Lower leg skin (tissue), 4 donors: ENCODE measurements at regions not wholly inside any gene's neighbourhood (a gene's known extent, or its start where the extent isn't known, plus 50 kb on each side); places are given as distances from the start of the nearest gene placed in this dataset.
"Not testable (repeated sequence)": the region's sequence is repeated elsewhere in the genome, so short reads cannot be mapped to it uniquely, and the experiment has no call there.

Source experiments
- DNase-seq, 2 donors: peaks; one replicate each; pipeline ENCODE4 v3.0.0-alpha.2; 2019; ENCODE audit warnings: low spot score in 2 of 2
- H3K4me3 ChIP-seq: fragments of 200-600 bp; sonication (generic); 2 replicates; pipeline ENCODE4 v1.5.1; 2017; ENCODE audit warnings: mild to moderate bottlenecking, low read depth; ENCODE audit not compliant: poor library complexity, severe bottlenecking
- POLR2A ChIP-seq, 2 donors: fragments of 450-650 bp; IDR thresholded peaks; one replicate each; pipeline ENCODE4 v1.6.1; 2016 to 2017; ENCODE audit warnings: antibody characterized with exemption in 2 of 2, mild to moderate bottlenecking in 1 of 2, moderate library complexity in 1 of 2
- WGBS, 2 donors: methylation state at CpG; one replicate each; pipeline ENCODE4 v1.1.5; 2018; 5-methylcytosine and 5-hydroxymethylcytosine counted together
- intact Hi-C: fragments of 100-400 bp; cut with DNase I; formaldehyde crosslinking; loops from one replicate; pipeline ENCODE4 v1.15.0; 2023; ENCODE audit warnings: low total_unique reads
- TF ChIP-seq, protein P1 (sequence below), 3 donors: fragments of 450-650 bp; IDR thresholded peaks; one replicate each; pipeline ENCODE4 v1.5.1; 2016; ENCODE audit warnings: antibody characterized with exemption in 3 of 3, mild to moderate bottlenecking in 3 of 3, moderate library complexity in 2 of 3

DNA sequence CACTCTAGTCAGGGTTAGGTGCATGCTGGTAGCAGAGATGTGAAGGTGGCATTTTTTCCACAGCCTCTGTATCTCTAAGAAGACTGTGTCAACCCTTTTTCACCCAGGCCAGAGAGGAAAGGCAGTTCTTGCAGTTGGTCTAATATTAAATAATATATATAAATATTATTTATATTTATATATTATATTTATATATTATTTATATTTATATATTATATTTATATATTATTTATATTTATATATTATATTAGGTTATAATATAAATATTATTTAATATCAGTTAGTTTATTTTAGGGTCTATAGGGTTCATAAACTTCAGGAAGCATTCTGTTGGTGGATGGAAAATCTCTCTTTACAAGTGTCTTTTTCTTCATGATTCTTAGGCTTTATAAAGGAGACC, 218.6 kb upstream of the DMRTA1 start:
- intact Hi-C loops: no loop called here
- no peak overlapping the region for H3K4me3 ChIP-seq
- DNase-seq: no peak
- TF ChIP-seq, protein P1, sequence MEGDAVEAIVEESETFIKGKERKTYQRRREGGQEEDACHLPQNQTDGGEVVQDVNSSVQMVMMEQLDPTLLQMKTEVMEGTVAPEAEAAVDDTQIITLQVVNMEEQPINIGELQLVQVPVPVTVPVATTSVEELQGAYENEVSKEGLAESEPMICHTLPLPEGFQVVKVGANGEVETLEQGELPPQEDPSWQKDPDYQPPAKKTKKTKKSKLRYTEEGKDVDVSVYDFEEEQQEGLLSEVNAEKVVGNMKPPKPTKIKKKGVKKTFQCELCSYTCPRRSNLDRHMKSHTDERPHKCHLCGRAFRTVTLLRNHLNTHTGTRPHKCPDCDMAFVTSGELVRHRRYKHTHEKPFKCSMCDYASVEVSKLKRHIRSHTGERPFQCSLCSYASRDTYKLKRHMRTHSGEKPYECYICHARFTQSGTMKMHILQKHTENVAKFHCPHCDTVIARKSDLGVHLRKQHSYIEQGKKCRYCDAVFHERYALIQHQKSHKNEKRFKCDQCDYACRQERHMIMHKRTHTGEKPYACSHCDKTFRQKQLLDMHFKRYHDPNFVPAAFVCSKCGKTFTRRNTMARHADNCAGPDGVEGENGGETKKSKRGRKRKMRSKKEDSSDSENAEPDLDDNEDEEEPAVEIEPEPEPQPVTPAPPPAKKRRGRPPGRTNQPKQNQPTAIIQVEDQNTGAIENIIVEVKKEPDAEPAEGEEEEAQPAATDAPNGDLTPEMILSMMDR (IDR thresholded peaks at IDR 0.05): no peak
- no peak for TF ChIP-seq POLR2A (IDR thresholded peaks at IDR 0.05)

DNA sequence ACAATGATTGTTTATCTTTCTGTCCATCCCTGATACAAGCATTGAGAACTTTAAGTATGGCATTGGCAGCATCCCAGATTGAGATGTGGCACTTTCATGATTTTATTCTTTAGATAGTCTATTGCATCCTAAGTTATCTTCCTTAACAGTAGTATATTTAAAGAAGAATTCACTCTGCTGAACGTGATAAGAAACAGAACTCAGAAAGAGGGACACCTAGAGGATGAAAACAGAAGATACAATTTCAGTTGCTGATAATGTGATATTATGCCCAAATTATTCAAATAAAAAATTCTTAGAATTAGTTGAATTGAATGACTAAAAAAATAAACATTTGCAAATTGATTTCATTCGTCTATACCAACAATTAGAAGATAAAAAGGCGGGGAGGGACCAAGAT, 218.1 kb upstream of the DMRTA1 start:
- WGBS, 2 donors: 44 to 48% methylated on average over 3 of the region's 3 CpGs
- intact Hi-C loops: no loop called here
- DNase-seq: no peak
- TF ChIP-seq POLR2A (IDR thresholded peaks at IDR 0.05): no peak
- TF ChIP-seq, protein P1 (IDR thresholded peaks at IDR 0.05): no peak
- no peak overlapping the region for H3K4me3 ChIP-seq

- H3K4me3 ChIP-seq: no peak overlapping the region
- WGBS, 2 donors: 84 to 90% methylated on average over 4 of the region's 4 CpGs
- intact Hi-C loops: no loop called here
- no peak for DNase-seq
- TF ChIP-seq, protein P1 (IDR thresholded peaks at IDR 0.05): no peak
- no peak for TF ChIP-seq POLR2A (IDR thresholded peaks at IDR 0.05)
Observed at GRCh38 chr9:22229069-22229468, 217.6 kb upstream of the DMRTA1 start.

DNA sequence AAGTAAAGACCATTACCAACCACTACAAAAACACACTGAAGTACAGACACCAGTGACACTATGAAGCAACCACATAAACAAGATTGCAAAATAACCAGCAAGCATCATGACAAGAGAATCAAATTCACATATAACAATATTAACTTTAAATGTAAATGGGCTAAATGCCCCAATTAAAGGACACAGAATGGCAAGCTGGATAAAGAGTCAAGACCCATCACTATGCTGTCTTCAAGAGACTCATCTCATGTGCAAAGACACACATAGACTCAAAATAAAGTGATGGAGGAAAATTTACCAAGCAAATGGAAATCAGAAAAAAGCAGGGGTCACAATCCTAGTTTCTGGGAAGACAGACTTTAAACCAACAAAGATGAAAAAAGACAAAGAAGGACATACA, 215.3 kb upstream of the DMRTA1 start:
- intact Hi-C loops, H3K4me3 ChIP-seq, DNase-seq: not testable (repeated sequence)

- H3K4me3 ChIP-seq: no peak overlapping the region
- WGBS, 2 donors: 39 to 48% methylated on average over 1 of the region's 1 CpG
- intact Hi-C loops: no loop called here
- DNase-seq: no peak
- TF ChIP-seq POLR2A (IDR thresholded peaks at IDR 0.05): no peak
Observed at GRCh38 chr9:22232971-22233370, 213.7 kb upstream of the DMRTA1 start.

DNA sequence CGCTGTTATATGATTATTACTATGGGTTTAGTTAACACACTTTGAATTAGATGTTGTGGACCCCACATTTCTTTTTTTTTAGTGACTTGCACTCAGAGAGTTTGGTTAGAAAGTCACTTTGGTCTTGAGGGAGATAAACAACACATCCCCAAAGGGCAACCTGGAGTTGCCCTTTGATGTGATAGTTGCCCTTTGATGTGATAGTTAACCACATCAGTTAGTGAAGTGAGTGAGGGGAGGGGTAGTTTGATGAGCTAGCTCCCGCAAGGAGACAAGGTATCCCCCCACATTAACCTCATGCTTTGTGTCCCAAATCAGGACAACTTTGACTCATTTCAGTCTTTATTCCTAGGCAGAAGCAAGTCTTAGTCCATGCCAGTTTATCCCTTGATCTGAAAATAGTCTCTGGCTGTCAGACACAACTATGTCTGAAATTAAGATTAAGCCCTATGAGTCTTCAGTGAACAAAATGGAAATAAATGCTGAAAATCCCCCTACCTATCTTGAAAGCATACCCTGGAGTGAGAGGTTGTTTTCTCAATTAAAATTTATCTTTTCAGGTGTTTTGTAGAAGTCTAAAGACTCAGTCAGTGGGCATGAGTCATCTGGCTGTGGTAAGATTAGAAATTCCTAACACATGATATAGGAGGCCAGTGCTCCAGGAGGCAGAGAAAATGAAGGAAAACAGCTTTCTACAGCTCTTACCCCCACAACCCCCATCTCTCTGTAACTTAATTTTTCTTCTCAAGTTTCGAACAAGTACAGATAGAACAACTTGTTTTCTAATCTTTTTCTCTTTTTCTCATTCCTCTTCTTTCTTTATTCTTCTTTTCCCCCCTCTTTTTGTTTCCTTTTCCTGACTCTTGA, 208.9 kb upstream of the DMRTA1 start:
- no peak for TF ChIP-seq POLR2A (IDR thresholded peaks at IDR 0.05)
- TF ChIP-seq, protein P1 (IDR thresholded peaks at IDR 0.05): no peak
- intact Hi-C loops: loop anchor here (5.0 kb wide), 1 partner anchor 425 kb away; no protein-coding TSS in a partner anchor

More for the DNA sequence above, 208.9 kb upstream of the DMRTA1 start:
- DNase-seq: no peak
- whole genome bisulfite sequencing, 2 donors: 91 to 97% methylated on average over 3 of the region's 3 CpGs
- no peak overlapping the region for H3K4me3 ChIP-seq
